ENCODE measurements at regions not wholly inside any gene's neighbourhood (a gene's known extent, or its start where the extent isn't known, plus 50 kb on each side); places are given as distances from the start of the nearest gene placed in this dataset.
"Not testable (repeated sequence)": the region's sequence is repeated elsewhere in the genome, so short reads cannot be mapped to it uniquely, and the experiment has no call there.

DNA sequence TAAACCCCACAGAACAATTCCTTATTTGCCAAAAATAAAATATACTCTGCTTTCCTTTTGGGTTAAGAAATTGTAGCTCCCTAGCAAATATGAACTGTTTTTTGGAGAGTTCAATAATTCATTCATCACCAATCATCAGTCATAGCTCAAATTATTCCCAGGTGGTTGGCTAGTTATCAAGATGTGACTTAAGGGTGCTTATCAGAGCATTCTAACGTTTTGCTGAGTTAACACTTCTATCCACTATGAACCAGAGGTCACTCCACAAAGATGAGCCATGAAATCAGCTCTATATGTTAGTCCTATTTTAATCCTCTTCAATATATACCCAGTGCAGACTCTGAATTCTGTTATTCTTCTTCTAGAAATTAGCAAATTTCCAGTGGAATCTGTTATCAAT, 379.1 kb downstream of the TENT5A start:
- H3K36me3 ChIP-seq (ENCODE audit: control insufficient read depth, insufficient read depth, low read length) = no peaks in the 10 kb centered on the region
- no peaks in the 10 kb centered on the region for H3K27me3 ChIP-seq (ENCODE audit: control insufficient read depth, insufficient read depth, low read length)
- H3K4me3 ChIP-seq (ENCODE audit: low read depth, low read length) = no peak overlapping the region
- DNase-seq (ENCODE audit: low read depth) (no peak), FAIRE-seq (no peak)
- TF ChIP-seq, protein P1, sequence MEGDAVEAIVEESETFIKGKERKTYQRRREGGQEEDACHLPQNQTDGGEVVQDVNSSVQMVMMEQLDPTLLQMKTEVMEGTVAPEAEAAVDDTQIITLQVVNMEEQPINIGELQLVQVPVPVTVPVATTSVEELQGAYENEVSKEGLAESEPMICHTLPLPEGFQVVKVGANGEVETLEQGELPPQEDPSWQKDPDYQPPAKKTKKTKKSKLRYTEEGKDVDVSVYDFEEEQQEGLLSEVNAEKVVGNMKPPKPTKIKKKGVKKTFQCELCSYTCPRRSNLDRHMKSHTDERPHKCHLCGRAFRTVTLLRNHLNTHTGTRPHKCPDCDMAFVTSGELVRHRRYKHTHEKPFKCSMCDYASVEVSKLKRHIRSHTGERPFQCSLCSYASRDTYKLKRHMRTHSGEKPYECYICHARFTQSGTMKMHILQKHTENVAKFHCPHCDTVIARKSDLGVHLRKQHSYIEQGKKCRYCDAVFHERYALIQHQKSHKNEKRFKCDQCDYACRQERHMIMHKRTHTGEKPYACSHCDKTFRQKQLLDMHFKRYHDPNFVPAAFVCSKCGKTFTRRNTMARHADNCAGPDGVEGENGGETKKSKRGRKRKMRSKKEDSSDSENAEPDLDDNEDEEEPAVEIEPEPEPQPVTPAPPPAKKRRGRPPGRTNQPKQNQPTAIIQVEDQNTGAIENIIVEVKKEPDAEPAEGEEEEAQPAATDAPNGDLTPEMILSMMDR (IDR thresholded peaks at IDR 0.05; ENCODE audit: insufficient read depth, low read length, severe bottlenecking) = no peak

DNA sequence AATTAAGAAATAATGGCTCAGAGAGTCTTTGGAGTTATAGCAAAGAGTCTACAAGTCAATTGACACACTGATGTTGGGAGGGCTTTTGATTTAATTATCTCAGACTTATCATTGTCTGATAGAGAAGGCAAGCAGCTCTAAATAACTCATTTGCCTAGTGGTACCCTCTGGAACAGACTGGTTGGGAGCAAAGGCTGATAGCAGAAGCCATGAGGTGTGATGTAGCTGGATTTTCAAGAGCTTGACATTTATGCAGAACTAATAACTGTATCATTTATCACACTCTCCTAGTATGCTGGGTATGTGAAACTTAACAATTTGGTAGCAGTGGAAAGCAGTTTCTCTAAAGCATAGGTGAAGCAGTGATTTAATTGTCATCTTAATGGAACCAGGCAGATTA, 380.6 kb downstream of the TENT5A start:
- DNase-seq (ENCODE audit: low read depth) (no peak), FAIRE-seq (no peak)
- no peaks in the 10 kb centered on the region for H3K36me3 ChIP-seq (ENCODE audit: control insufficient read depth, insufficient read depth, low read length)
- TF ChIP-seq, protein P1 (IDR thresholded peaks at IDR 0.05; ENCODE audit: insufficient read depth, low read length, severe bottlenecking) = no peak
- no peak overlapping the region for H3K4me3 ChIP-seq (ENCODE audit: low read depth, low read length)
- no peaks in the 10 kb centered on the region for H3K27me3 ChIP-seq (ENCODE audit: control insufficient read depth, insufficient read depth, low read length)

DNA sequence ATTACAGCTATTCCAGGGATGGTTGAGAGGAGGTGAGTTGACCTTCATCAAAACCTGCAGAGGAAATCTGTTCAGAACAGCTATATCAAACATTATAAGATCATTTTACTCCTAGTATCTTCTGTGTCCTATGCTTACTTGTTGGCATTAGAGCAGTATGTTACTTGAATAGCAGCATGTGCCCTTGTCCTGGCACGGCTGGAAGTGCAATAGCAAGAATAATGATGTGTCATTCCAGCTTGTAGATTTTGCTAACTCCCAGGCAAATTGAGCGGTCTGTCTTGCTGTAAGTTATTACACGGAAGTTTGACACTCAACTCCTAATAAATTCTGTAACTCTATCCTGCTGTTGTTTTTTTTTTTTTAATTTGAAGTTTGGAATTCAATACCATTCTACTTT, 385.5 kb downstream of the TENT5A start:
- no peak for FAIRE-seq
- Histone ChIP-seq H3K4me3 (ENCODE audit: low read depth, low read length) (no peak overlapping the region), H3K36me3 (ENCODE audit: control insufficient read depth, insufficient read depth, low read length) (no peaks in the 10 kb centered on the region), H3K27me3 (ENCODE audit: control insufficient read depth, insufficient read depth, low read length) (no peaks in the 10 kb centered on the region)
- no peak for DNase-seq (ENCODE audit: low read depth)
- TF ChIP-seq, protein P1 (IDR thresholded peaks at IDR 0.05; ENCODE audit: insufficient read depth, low read length, severe bottlenecking) = no peak

DNA sequence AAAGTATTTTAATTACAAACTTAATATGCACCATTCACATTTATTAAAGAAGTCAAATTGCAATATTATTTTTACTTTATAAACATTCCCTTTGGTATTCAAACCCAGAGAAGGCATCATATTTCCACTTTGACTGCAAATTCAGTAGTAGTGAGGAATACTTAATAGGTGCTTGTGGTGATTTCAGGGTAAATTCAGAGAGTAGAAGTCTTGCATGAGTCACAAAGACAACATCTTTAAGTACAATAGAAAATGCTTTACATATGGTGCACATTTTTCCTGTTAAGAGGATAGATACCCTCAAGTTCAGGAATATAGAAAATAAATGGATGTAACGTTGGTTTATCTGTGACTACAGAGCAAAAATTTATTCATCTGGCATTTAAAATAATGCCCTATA, 390.2 kb downstream of the TENT5A start:
- no peak for FAIRE-seq
- Histone ChIP-seq H3K4me3 (ENCODE audit: low read depth, low read length) (no peak overlapping the region), H3K36me3 (ENCODE audit: control insufficient read depth, insufficient read depth, low read length) (no peaks in the 10 kb centered on the region), H3K27me3 (ENCODE audit: control insufficient read depth, insufficient read depth, low read length) (no peaks in the 10 kb centered on the region)
- TF ChIP-seq, protein P1 (IDR thresholded peaks at IDR 0.05; ENCODE audit: insufficient read depth, low read length, severe bottlenecking) = no peak
- DNase-seq (ENCODE audit: low read depth) = peak; percentile 2

DNA sequence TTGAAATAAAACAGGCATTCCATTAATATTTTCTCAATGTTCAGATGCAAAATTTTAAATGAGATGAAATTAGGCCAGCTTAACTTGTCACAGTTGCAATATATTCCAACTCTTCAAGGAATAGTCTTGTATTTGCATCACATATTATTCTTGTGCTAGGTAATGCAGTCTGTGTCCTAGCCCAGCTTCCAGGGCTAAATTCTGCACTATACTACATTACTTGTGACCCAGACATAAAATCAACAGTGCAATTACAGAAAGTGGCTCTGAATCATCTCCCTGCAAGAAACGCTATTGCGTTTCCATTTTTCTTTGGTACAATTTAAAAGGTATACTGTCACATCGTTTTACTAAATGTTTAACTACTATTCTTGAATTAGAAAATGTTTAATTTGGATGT, 399.2 kb downstream of the TENT5A start:
- TF ChIP-seq, protein P1 (IDR thresholded peaks at IDR 0.05; ENCODE audit: insufficient read depth, low read length, severe bottlenecking) = no peak
- DNase-seq (ENCODE audit: low read depth) (no peak), FAIRE-seq (no peak)
- H3K27me3 ChIP-seq (ENCODE audit: control insufficient read depth, insufficient read depth, low read length) = no peaks in the 10 kb centered on the region
- H3K36me3 ChIP-seq (ENCODE audit: control insufficient read depth, insufficient read depth, low read length) = no peaks in the 10 kb centered on the region
- no peak overlapping the region for H3K4me3 ChIP-seq (ENCODE audit: low read depth, low read length)

DNA sequence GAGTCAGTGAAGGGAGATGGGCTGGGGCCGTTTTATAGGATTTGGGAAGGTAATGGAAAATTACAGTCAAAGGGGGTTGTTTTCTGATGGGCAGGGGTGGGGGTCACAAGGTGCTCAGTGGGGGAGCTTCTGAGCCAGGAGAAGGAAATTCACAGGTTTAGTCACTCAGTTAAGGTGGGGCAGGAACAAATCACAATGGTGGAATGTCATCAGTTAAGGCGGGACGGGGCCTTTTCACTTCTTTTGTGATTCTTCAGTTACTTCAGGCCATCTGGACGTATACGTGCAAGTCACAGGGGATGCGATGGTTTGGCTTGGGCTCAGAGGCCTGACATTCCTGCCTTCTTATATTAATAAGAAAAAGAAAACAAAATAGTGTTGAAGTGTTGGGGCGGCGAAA, 408.5 kb downstream of the TENT5A start:
- not testable (repeated sequence) for H3K27me3 ChIP-seq (ENCODE audit: control insufficient read depth, insufficient read depth, low read length); DNase-seq (ENCODE audit: low read depth); H3K36me3 ChIP-seq (ENCODE audit: control insufficient read depth, insufficient read depth, low read length); H3K4me3 ChIP-seq (ENCODE audit: low read depth, low read length); FAIRE-seq
